WTC11 (cell line): ENCODE measurements at regions not wholly inside any gene's neighbourhood (a gene's known extent, or its start where the extent isn't known, plus 50 kb on each side); places are given as distances from the start of the nearest gene placed in this dataset.

Source experiments
- ATAC-seq: fragments of 200-7000 bp; cut with Tn5 transposase; 2 replicates; pipeline ENCODE4 v1.10.0; 2021; ENCODE audit warnings: mild to moderate bottlenecking, moderate library complexity
- CTCF ChIA-PET: fragments of 300-600 bp; sonication (Branson Sonifier 250); formaldehyde crosslinking; loops from one replicate; lab custom pipeline; 2021; ENCODE audit warnings: antibody characterized with exemption; lab: Charles Lee
- POLR2A ChIA-PET: fragments of 350-600 bp; sonication (Branson Sonifier 250); formaldehyde crosslinking; loops from one replicate; lab custom pipeline; 2021; ENCODE audit warnings: antibody characterized with exemption; lab: Charles Lee
- DNase-seq: peaks from one replicate; pipeline ENCODE4 v3.0.0; 2021; ENCODE audit warnings: low spot score
- H3K27ac Mint-ChIP-seq: 2 replicates; pipeline ENCODE4 v1.8.0; 2021; ENCODE audit warnings: mixed read lengths
- H3K27me3 Mint-ChIP-seq: 2 replicates; pipeline ENCODE4 v1.8.0; 2021; ENCODE audit warnings: low read depth, mild to moderate bottlenecking, moderate library complexity, mixed read lengths
- H3K36me3 Mint-ChIP-seq: 2 replicates; pipeline ENCODE4 v1.8.0; 2021; ENCODE audit warnings: mixed read lengths
- H3K4me1 Mint-ChIP-seq: 2 replicates; pipeline ENCODE4 v1.8.0; 2022; ENCODE audit warnings: mixed read lengths
- H3K4me3 Mint-ChIP-seq: 2 replicates; pipeline ENCODE4 v1.8.0; 2021; ENCODE audit warnings: mild to moderate bottlenecking, moderate library complexity, mixed read lengths
- H3K9me3 Mint-ChIP-seq: 2 replicates; pipeline ENCODE4 v1.8.0; 2021; ENCODE audit warnings: mixed read lengths
- ARID4B ChIP-seq: sonication (generic); formaldehyde crosslinking; IDR thresholded peaks from 2 replicates; pipeline ENCODE4 v1.8.0; 2023; ENCODE audit warnings: missing genetic modification reagents, mild to moderate bottlenecking, borderline replicate concordance
- ATF1 ChIP-seq: sonication (generic); formaldehyde crosslinking; IDR thresholded peaks from 2 replicates; pipeline ENCODE4 v1.8.1; 2023; ENCODE audit warnings: mild to moderate bottlenecking, moderate library complexity, missing genetic modification reagents
- CREB1 ChIP-seq: sonication (generic); formaldehyde crosslinking; IDR thresholded peaks from 2 replicates; pipeline ENCODE4 v1.8.0; 2023; ENCODE audit warnings: mild to moderate bottlenecking, missing genetic modification reagents
- CTCF ChIP-seq: fragments of 200-600 bp; IDR thresholded peaks from 2 replicates; pipeline ENCODE4 v1.8.0; 2022; ENCODE audit warnings: antibody characterized with exemption
- EMX1 ChIP-seq: fragments of 250-450 bp; sonication (Bioruptor Pico); IDR thresholded peaks from 2 replicates; pipeline ENCODE4 v1.8.0; 2021; ENCODE audit warnings: mild to moderate bottlenecking
- ERG ChIP-seq: fragments of 250-450 bp; sonication (Bioruptor Pico); IDR thresholded peaks from 2 replicates; pipeline ENCODE4 v1.8.0; 2021; ENCODE audit warnings: mild to moderate bottlenecking
- ESRRA ChIP-seq: sonication (generic); formaldehyde crosslinking; IDR thresholded peaks from 2 replicates; pipeline ENCODE4 v1.8.1; 2022; ENCODE audit warnings: mild to moderate bottlenecking, missing genetic modification reagents, borderline replicate concordance
- GRHL2 ChIP-seq: fragments of 250-450 bp; sonication (Bioruptor Pico); IDR thresholded peaks from 2 replicates; pipeline ENCODE4 v1.8.0; 2022; ENCODE audit warnings: mild to moderate bottlenecking, moderate library complexity; ENCODE audit not compliant: insufficient replicate concordance, severe bottlenecking
- HMGA2 ChIP-seq: fragments of 250-450 bp; sonication (Bioruptor Pico); IDR thresholded peaks from 2 replicates; pipeline ENCODE4 v1.4.0; 2021; ENCODE audit warnings: mild to moderate bottlenecking, moderate library complexity
- IRF1 ChIP-seq: sonication (generic); formaldehyde crosslinking; IDR thresholded peaks from 2 replicates; pipeline ENCODE4 v1.8.0; 2023; ENCODE audit warnings: missing genetic modification reagents
- NFATC4 ChIP-seq: fragments of 250-450 bp; sonication (Bioruptor Pico); IDR thresholded peaks from 2 replicates; pipeline ENCODE4 v1.9.0; 2021; ENCODE audit warnings: mild to moderate bottlenecking
- PRRX2 ChIP-seq: fragments of 250-450 bp; sonication (Bioruptor Pico); IDR thresholded peaks from 2 replicates; pipeline ENCODE4 v1.8.0; 2021; ENCODE audit warnings: mild to moderate bottlenecking
- TP53 ChIP-seq: sonication (generic); formaldehyde crosslinking; IDR thresholded peaks from 2 replicates; pipeline ENCODE4 v1.8.1; 2023; ENCODE audit warnings: mild to moderate bottlenecking, missing genetic modification reagents
- ZNF121 ChIP-seq: sonication (generic); formaldehyde crosslinking; IDR thresholded peaks from 2 replicates; pipeline ENCODE4 v1.8.0; 2023; ENCODE audit warnings: missing genetic modification reagents
- ZNF219 ChIP-seq: sonication (generic); formaldehyde crosslinking; IDR thresholded peaks from 2 replicates; pipeline ENCODE4 v1.8.0; 2023; ENCODE audit warnings: missing genetic modification reagents, mild to moderate bottlenecking, borderline replicate concordance
- ZNF232 ChIP-seq: sonication (generic); formaldehyde crosslinking; IDR thresholded peaks from 2 replicates; pipeline ENCODE4 v1.8.0; 2022; ENCODE audit warnings: mild to moderate bottlenecking, missing genetic modification reagents
- ZNF396 ChIP-seq: fragments of 250-450 bp; sonication (Bioruptor Pico); IDR thresholded peaks from 2 replicates; pipeline ENCODE4 v1.8.0; 2021; ENCODE audit warnings: mild to moderate bottlenecking, moderate library complexity, borderline replicate concordance
- ZNF423 ChIP-seq: fragments of 250-450 bp; sonication (Bioruptor Pico); IDR thresholded peaks from 2 replicates; pipeline ENCODE4 v2.1.2; 2022; ENCODE audit warnings: mild to moderate bottlenecking, moderate library complexity
- ZNF671 ChIP-seq: fragments of 250-450 bp; sonication (Bioruptor Pico); IDR thresholded peaks from 2 replicates; pipeline ENCODE4 v1.8.0; 2021; ENCODE audit warnings: mild to moderate bottlenecking
- TF ChIP-seq, protein P1 (sequence below): fragments of 250-450 bp; sonication (Bioruptor Pico); IDR thresholded peaks from 2 replicates; pipeline ENCODE4 v1.9.0; 2021; ENCODE audit warnings: mild to moderate bottlenecking
- TF ChIP-seq, protein P2 (sequence below): sonication (generic); formaldehyde crosslinking; IDR thresholded peaks from 2 replicates; pipeline ENCODE4 v1.8.1; 2023; ENCODE audit warnings: mild to moderate bottlenecking, moderate library complexity, missing genetic modification reagents
- TF ChIP-seq, protein P3 (sequence below): sonication (generic); formaldehyde crosslinking; IDR thresholded peaks from 2 replicates; pipeline ENCODE4 v1.8.1; 2022; ENCODE audit warnings: low read depth, mild to moderate bottlenecking, moderate library complexity, missing genetic modification reagents, borderline replicate concordance

DNA sequence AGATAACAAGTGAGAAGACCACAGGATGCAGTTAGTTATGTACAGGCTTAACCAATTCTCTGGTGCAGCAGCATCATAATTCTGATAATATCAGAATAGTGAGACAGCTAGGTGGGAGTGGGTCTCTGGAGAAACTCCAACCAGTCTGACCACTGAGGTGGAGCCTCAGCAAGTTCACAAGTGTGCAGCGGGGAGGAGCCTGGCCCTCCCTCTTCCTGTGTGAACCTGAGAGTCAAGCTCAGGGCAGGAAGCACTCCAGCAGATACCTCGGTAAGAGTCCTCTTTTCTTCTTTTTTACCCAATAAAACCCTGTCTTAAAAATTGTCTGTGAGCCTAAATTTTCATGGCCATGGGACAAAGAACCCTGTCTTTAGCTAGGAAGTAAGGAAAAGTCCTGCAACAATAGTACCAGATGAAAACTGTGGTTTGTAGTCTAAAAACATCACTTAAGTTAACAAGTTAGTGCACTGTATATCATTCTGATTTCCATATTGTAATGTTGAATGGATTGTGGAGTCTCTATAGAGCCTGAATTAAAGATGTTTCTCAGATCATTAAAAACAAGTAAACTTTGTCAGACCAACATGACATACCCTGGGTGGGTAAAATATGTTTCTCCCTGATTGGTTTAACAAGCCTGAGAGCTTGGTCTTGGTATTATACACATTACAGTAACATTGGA lies 370.8 kb downstream of the TMEM182 start:
- ChIA-PET POLR2A (no interaction called here), CTCF (interaction anchor here (1.3 kb wide), 1 partner anchor 28 kb away, joined by 6 read pairs; no protein-coding TSS in a partner anchor)
- DNase-seq (no peak), ATAC-seq (peak; percentile 36; the same call in 1 of the 2 replicates)
- H3K27me3 Mint-ChIP-seq, result no peaks in the 10 kb centered on the region
- TF ChIP-seq CREB1 (CRISPR knock-in tag) (no peak), NFATC4 (CRISPR knock-in tag) (no peak), HMGA2 (CRISPR knock-in tag) (no peak), TP53 (CRISPR knock-in tag) (no peak), PRRX2 (no peak), CTCF (no peak), ZNF671 (no peak), EMX1 (CRISPR knock-in tag) (no peak), ZNF219 (CRISPR knock-in tag) (no peak), ERG (no peak), IRF1 (CRISPR knock-in tag) (no peak), GRHL2 (CRISPR knock-in tag) (no peak), ZNF423 (no peak)
- TF ChIP-seq, protein P1, sequence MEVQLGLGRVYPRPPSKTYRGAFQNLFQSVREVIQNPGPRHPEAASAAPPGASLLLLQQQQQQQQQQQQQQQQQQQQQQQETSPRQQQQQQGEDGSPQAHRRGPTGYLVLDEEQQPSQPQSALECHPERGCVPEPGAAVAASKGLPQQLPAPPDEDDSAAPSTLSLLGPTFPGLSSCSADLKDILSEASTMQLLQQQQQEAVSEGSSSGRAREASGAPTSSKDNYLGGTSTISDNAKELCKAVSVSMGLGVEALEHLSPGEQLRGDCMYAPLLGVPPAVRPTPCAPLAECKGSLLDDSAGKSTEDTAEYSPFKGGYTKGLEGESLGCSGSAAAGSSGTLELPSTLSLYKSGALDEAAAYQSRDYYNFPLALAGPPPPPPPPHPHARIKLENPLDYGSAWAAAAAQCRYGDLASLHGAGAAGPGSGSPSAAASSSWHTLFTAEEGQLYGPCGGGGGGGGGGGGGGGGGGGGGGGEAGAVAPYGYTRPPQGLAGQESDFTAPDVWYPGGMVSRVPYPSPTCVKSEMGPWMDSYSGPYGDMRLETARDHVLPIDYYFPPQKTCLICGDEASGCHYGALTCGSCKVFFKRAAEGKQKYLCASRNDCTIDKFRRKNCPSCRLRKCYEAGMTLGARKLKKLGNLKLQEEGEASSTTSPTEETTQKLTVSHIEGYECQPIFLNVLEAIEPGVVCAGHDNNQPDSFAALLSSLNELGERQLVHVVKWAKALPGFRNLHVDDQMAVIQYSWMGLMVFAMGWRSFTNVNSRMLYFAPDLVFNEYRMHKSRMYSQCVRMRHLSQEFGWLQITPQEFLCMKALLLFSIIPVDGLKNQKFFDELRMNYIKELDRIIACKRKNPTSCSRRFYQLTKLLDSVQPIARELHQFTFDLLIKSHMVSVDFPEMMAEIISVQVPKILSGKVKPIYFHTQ (CRISPR knock-in tag), result no peak
- TF ChIP-seq, protein P2, sequence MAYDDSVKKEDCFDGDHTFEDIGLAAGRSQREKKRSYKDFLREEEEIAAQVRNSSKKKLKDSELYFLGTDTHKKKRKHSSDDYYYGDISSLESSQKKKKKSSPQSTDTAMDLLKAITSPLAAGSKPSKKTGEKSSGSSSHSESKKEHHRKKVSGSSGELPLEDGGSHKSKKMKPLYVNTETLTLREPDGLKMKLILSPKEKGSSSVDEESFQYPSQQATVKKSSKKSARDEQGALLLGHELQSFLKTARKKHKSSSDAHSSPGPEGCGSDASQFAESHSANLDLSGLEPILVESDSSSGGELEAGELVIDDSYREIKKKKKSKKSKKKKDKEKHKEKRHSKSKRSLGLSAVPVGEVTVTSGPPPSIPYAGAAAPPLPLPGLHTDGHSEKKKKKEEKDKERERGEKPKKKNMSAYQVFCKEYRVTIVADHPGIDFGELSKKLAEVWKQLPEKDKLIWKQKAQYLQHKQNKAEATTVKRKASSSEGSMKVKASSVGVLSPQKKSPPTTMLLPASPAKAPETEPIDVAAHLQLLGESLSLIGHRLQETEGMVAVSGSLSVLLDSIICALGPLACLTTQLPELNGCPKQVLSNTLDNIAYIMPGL (CRISPR knock-in tag), result no peak
- TF ChIP-seq, protein P3, sequence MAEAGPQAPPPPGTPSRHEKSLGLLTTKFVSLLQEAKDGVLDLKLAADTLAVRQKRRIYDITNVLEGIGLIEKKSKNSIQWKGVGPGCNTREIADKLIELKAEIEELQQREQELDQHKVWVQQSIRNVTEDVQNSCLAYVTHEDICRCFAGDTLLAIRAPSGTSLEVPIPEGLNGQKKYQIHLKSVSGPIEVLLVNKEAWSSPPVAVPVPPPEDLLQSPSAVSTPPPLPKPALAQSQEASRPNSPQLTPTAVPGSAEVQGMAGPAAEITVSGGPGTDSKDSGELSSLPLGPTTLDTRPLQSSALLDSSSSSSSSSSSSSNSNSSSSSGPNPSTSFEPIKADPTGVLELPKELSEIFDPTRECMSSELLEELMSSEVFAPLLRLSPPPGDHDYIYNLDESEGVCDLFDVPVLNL (CRISPR knock-in tag), result no peak
- no peak overlapping the region for H3K4me3 Mint-ChIP-seq
- H3K4me1 Mint-ChIP-seq, result no peaks in the 10 kb centered on the region
- no peak overlapping the region for H3K27ac Mint-ChIP-seq
- H3K9me3 Mint-ChIP-seq, result peaks cover 32% of the 10 kb centered on the region
- peaks cover 6% of the 10 kb centered on the region for H3K36me3 Mint-ChIP-seq

GRCh38 chr2:103135679-103136078 lies 373.8 kb downstream of the TMEM182 start:
- ATAC-seq, result no peak
- H3K27me3 Mint-ChIP-seq, result no peaks in the 10 kb centered on the region
- H3K4me3 Mint-ChIP-seq, result no peak overlapping the region
- DNase-seq, result no peak
- H3K36me3 Mint-ChIP-seq, result peaks cover 6% of the 10 kb centered on the region
- H3K9me3 Mint-ChIP-seq, result peaks cover 36% of the 10 kb centered on the region
- peaks cover 13% of the 10 kb centered on the region for H3K4me1 Mint-ChIP-seq
- no peak overlapping the region for H3K27ac Mint-ChIP-seq
- ChIA-PET POLR2A (no interaction called here), CTCF (no interaction called here)
- TF ChIP-seq ARID4B (CRISPR knock-in tag) (no peak), ZNF396 (no peak), HMGA2 (CRISPR knock-in tag) (no peak), ESRRA (CRISPR knock-in tag) (no peak), ATF1 (CRISPR knock-in tag) (no peak), ZNF232 (CRISPR knock-in tag) (no peak), ZNF121 (CRISPR knock-in tag) (no peak)
